Progenitor cell of endocrine pancreas (in vitro differentiated cells): ENCODE measurements at regions not wholly inside any gene's neighbourhood (a gene's known extent, or its start where the extent isn't known, plus 50 kb on each side); places are given as distances from the start of the nearest gene placed in this dataset.
A peak's percentile ranks its signal among the peaks of the same experiment; 100 is the strongest.

Experiments
- DNase-seq: peaks from one replicate; pipeline ENCODE4 v3.0.0; 2021; ENCODE audit warnings: low spot score; ENCODE audit not compliant: unreplicated experiment
- H3K27ac Mint-ChIP-seq: 2 replicates; pipeline ENCODE4 v1.8.0; 2021; ENCODE audit warnings: mild to moderate bottlenecking, moderate library complexity, mixed read lengths
- H3K27me3 Mint-ChIP-seq: 2 replicates; pipeline ENCODE4 v1.8.0; 2021; ENCODE audit warnings: mixed read lengths
- H3K36me3 Mint-ChIP-seq: 2 replicates; pipeline ENCODE4 v1.8.0; 2022; ENCODE audit warnings: mixed read lengths; ENCODE audit not compliant: insufficient read depth
- H3K4me1 Mint-ChIP-seq: 2 replicates; pipeline ENCODE4 v1.8.0; 2021; ENCODE audit warnings: low read depth, mixed read lengths
- H3K4me3 Mint-ChIP-seq: 2 replicates; pipeline ENCODE4 v1.8.0; 2021; ENCODE audit warnings: low read depth, mild to moderate bottlenecking, moderate library complexity, mixed read lengths
- H3K9me3 Mint-ChIP-seq: 2 replicates; pipeline ENCODE4 v1.8.0; 2021; ENCODE audit warnings: low read depth, mixed read lengths
- CTCF ChIP-seq: fragments of 200-600 bp; sonication (generic); IDR thresholded peaks from one replicate; pipeline ENCODE4 v1.5.0; 2021; ENCODE audit warnings: antibody characterized with exemption, mild to moderate bottlenecking; ENCODE audit not compliant: unreplicated experiment

GRCh38 chr3:124094496-124094895, 102.6 kb upstream of the ROPN1 start:
- no peak for DNase-seq
- TF ChIP-seq CTCF, result no peak
- H3K36me3 Mint-ChIP-seq, result peaks cover 1% of the 10 kb centered on the region
- H3K9me3 Mint-ChIP-seq, result no peaks in the 10 kb centered on the region
- H3K4me3 Mint-ChIP-seq, result no peak overlapping the region
- H3K4me1 Mint-ChIP-seq, result peaks cover 19% of the 10 kb centered on the region
- no peak overlapping the region for H3K27ac Mint-ChIP-seq
- H3K27me3 Mint-ChIP-seq, result no peaks in the 10 kb centered on the region

GRCh38 chr3:124097362-124098131, 105.6 kb upstream of the ROPN1 start:
- no peak for DNase-seq
- Mint-ChIP-seq H3K27ac (peak overlapping the region; percentile 2), H3K27me3 (no peaks in the 10 kb centered on the region), H3K4me1 (peaks cover 16% of the 10 kb centered on the region), H3K9me3 (peaks cover 3% of the 10 kb centered on the region), H3K36me3 (peaks cover 4% of the 10 kb centered on the region), H3K4me3 (no peak overlapping the region)
- no peak for TF ChIP-seq CTCF

- Mint-ChIP-seq H3K9me3 (peaks cover 3% of the 10 kb centered on the region), H3K27me3 (no peaks in the 10 kb centered on the region), H3K4me3 (no peak overlapping the region), H3K4me1 (peaks cover 14% of the 10 kb centered on the region), H3K27ac (no peak overlapping the region), H3K36me3 (peaks cover 3% of the 10 kb centered on the region)
- no peak for TF ChIP-seq CTCF
- DNase-seq, result no peak
Measured at GRCh38 chr3:124101643-124102042, 109.7 kb upstream of the ROPN1 start.

- Mint-ChIP-seq H3K4me3 (no peak overlapping the region), H3K27me3 (no peaks in the 10 kb centered on the region), H3K36me3 (no peaks in the 10 kb centered on the region), H3K4me1 (no peaks in the 10 kb centered on the region), H3K27ac (no peak overlapping the region), H3K9me3 (peaks cover 4% of the 10 kb centered on the region)
- no peak for DNase-seq
- TF ChIP-seq CTCF, result no peak
Measured at GRCh38 chr3:124107104-124107890, 115.4 kb upstream of the ROPN1 start.

- H3K27ac Mint-ChIP-seq, result no peak overlapping the region
- no peak for TF ChIP-seq CTCF
- no peaks in the 10 kb centered on the region for H3K36me3 Mint-ChIP-seq
- H3K27me3 Mint-ChIP-seq, result no peaks in the 10 kb centered on the region
- no peaks in the 10 kb centered on the region for H3K4me1 Mint-ChIP-seq
- no peak overlapping the region for H3K4me3 Mint-ChIP-seq
- peaks cover 3% of the 10 kb centered on the region for H3K9me3 Mint-ChIP-seq
- no peak for DNase-seq
Measured at GRCh38 chr3:124108446-124108845, 116.5 kb upstream of the ROPN1 start.
